GM10248 (cell line): ENCODE measurements at regions not wholly inside any gene's neighbourhood (a gene's known extent, or its start where the extent isn't known, plus 50 kb on each side); places are given as distances from the start of the nearest gene placed in this dataset.

ENCODE experiments used
- CTCF ChIA-PET: fragments of 300-600 bp; sonication (Branson Sonifier 250); formaldehyde crosslinking; extraction: SDS; loops from one replicate; lab custom pipeline; 2021; ENCODE audit warnings: antibody characterized with exemption; lab: Yijun Ruan, JAX
- POLR2A ChIA-PET: fragments of 350-650 bp; sonication (Branson Sonifier 250); formaldehyde crosslinking; extraction: SDS; loops from one replicate; lab custom pipeline; 2020; ENCODE audit warnings: antibody characterized with exemption; lab: Yijun Ruan, JAX
- DNase-seq: peaks from one replicate; pipeline ENCODE4 v3.0.0; 2012; ENCODE audit errors: extremely low spot score
- TF ChIP-seq, protein P1 (sequence below): IDR thresholded peaks from 2 replicates; pipeline ENCODE4 v1.5.1; 2012; ENCODE audit warnings: mild to moderate bottlenecking, low read depth; ENCODE audit errors: extremely low read depth, missing control alignments, control extremely low read depth

- TF ChIP-seq, protein P1, sequence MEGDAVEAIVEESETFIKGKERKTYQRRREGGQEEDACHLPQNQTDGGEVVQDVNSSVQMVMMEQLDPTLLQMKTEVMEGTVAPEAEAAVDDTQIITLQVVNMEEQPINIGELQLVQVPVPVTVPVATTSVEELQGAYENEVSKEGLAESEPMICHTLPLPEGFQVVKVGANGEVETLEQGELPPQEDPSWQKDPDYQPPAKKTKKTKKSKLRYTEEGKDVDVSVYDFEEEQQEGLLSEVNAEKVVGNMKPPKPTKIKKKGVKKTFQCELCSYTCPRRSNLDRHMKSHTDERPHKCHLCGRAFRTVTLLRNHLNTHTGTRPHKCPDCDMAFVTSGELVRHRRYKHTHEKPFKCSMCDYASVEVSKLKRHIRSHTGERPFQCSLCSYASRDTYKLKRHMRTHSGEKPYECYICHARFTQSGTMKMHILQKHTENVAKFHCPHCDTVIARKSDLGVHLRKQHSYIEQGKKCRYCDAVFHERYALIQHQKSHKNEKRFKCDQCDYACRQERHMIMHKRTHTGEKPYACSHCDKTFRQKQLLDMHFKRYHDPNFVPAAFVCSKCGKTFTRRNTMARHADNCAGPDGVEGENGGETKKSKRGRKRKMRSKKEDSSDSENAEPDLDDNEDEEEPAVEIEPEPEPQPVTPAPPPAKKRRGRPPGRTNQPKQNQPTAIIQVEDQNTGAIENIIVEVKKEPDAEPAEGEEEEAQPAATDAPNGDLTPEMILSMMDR = no peak
- ChIA-PET POLR2A (no interaction called here), CTCF (no interaction called here)
- no peak for DNase-seq
Observed at GRCh38 chr2:111675419-111676194, 208.4 kb downstream of the ANAPC1 start.

DNA sequence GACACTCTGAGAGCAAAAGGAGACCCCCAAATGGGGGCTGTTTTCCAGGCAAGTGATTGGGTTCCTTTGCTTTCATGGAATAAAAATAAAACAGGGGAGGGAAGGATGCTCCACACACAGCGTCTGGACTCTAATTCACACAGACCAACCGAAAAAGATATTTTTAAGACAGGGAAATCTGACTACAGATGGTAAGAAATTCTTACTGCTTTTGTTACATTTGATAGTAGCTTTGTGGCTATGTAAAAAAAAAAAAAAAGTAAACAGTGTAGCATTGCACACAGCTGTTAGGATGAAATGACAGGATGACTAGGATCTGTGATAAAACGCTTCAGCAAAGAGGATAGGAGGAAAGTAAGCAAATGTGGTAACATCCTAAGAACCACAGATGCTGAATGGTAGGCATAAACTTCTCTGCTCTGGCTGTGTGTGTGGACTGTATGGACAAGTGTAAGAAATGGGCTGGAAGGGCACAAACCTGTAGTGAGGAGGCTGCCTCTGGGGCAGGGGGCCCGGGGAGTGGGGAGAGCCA lies 207.6 kb downstream of the ANAPC1 start:
- TF ChIP-seq, protein P1 = no peak
- no peak for DNase-seq
- ChIA-PET CTCF (interaction anchor here (1.4 kb wide), 2 partner anchors 15 kb away, joined by 3 to 5 read pairs; no protein-coding TSS in a partner anchor), POLR2A (no interaction called here)

DNA sequence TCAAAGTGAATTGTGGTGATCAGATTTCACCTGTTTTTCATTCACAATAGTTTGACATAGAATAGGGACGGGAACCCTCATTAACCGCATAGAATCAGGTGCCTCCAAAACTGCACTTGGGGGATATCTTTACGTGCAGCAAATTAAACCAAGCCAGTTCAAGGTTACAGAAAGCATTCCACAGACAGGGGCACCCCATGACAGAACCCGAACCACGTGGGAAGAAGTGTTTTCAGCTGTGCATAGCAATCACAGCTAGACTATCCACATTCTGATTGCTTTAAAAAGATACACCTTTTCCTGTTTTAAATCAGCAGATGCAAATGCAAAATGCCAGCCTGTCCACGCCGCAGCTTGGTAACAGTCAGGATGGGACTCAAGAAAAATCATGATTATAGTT lies 205.8 kb downstream of the ANAPC1 start:
- TF ChIP-seq, protein P1 = no peak
- ChIA-PET CTCF (interaction anchor here (1.3 kb wide), 1 partner anchor 10 kb away, joined by 4 read pairs; no protein-coding TSS in a partner anchor), POLR2A (no interaction called here)
- no peak for DNase-seq

- TF ChIP-seq, protein P1 = no peak
- ChIA-PET CTCF (no interaction called here), POLR2A (no interaction called here)
- no peak for DNase-seq
Observed at GRCh38 chr2:111678651-111679050, 205.3 kb downstream of the ANAPC1 start.

DNA sequence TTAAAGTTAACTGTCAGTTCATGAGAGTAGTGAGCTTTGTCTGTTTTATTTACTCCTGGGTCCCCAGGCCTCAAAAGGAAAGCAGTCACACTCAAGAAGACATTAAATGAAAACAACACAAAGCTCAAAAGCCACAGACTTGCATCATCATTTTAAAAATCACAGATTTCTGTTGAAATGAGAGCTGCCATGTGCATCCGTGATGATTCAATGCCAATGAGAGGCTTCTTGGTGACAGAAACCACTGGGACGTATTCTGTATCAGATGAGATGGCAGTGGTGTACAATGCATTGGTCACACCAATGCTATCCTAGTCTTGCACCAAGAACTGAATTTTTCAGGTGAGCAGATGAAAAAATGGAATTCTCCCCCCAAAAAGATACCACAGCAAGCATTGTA lies 204.8 kb downstream of the ANAPC1 start:
- ChIA-PET POLR2A (no interaction called here), CTCF (no interaction called here)
- no peak for DNase-seq
- TF ChIP-seq, protein P1 = no peak

DNA sequence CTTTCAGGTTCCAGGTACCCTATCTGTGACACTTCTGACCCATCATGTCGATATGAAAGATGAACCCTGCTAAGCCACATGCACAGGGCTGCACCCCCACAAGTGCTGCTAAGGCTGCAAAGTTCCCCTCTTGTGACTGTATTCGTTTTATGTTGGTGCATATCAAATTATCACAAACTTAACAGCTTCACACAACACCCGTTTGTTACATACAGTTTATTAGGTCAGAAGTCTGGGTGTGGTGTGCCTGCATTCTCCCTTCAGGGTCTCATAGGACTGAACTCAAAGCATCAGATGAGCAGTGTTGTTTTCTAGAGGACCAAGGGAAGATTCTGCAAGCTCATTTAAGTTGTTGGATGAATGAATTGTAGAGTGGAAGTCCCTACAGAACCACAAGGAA lies 199.4 kb downstream of the ANAPC1 start:
- POLR2A ChIA-PET = no interaction called here
- CTCF ChIA-PET = interaction anchor here (0.8 to 1.0 kb wide), 2 partner anchors 10 to 924 kb away, joined by 3 to 4 read pairs; no protein-coding TSS in a partner anchor
- TF ChIP-seq, protein P1 = no peak
- no peak for DNase-seq
